ENCODE measurements at regions not wholly inside any gene's neighbourhood (a gene's known extent, or its start where the extent isn't known, plus 50 kb on each side); places are given as distances from the start of the nearest gene placed in this dataset.

GRCh38 chr13:34416971-34417380 is 525.1 kb upstream of the NBEA start:
- ChIA-PET CTCF (no interaction called here), POLR2A (ENCODE audit: unreplicated experiment) (no interaction called here)
- H3K79me2 ChIP-seq (ENCODE audit: low read depth), result no peaks in the 10 kb centered on the region
- no peaks in the 10 kb centered on the region for H4K20me1 ChIP-seq (ENCODE audit: insufficient read depth)
- H3K4me2 ChIP-seq, result no peak overlapping the region
- no peak overlapping the region for H3K4me3 ChIP-seq
- no peak for TF ChIP-seq CTCF (conservative IDR thresholded peaks at IDR 0.05)
- TF ChIP-seq EZH2 (IDR thresholded peaks at IDR 0.05; ENCODE audit: low read depth), result no peak
- H3K36me3 ChIP-seq (ENCODE audit: low read depth), result no peaks in the 10 kb centered on the region
- peaks cover 16% of the 10 kb centered on the region for H3K4me1 ChIP-seq (replicated peaks; ENCODE audit: insufficient read depth)
- intact Hi-C loops (cut with micrococcal nuclease; ENCODE audit: unreplicated experiment), result no loop called here
- H3K9me2 ChIP-seq (ENCODE audit: insufficient read depth), result no peaks in the 10 kb centered on the region
- DNase-seq, result peak in 1 of 2 experiments; percentile 37
- H3F3A ChIP-seq (ENCODE audit: insufficient read depth, low read depth), result no peaks in the 10 kb centered on the region; the same call in 1 of the 2 replicates
- no TSS peak for BruUV-seq (replicated peaks)
- H3K9me3 ChIP-seq (ENCODE audit: insufficient read depth, low read depth), result no peaks in the 10 kb centered on the region
- no peak overlapping the region for H3K27ac ChIP-seq
- no peaks in the 10 kb centered on the region for H3K27me3 ChIP-seq (ENCODE audit: insufficient read depth, low read depth)
- H2AFZ ChIP-seq, result no peak overlapping the region

- H3K9me2 ChIP-seq (ENCODE audit: insufficient read depth), result no peaks in the 10 kb centered on the region
- TF ChIP-seq CTCF (conservative IDR thresholded peaks at IDR 0.05) (no peak), EZH2 (IDR thresholded peaks at IDR 0.05; ENCODE audit: low read depth) (no peak)
- ChIA-PET POLR2A (ENCODE audit: unreplicated experiment) (no interaction called here), CTCF (no interaction called here)
- H3K27ac ChIP-seq, result no peak overlapping the region
- no peaks in the 10 kb centered on the region for H3K9me3 ChIP-seq (ENCODE audit: insufficient read depth, low read depth)
- peaks cover 9% of the 10 kb centered on the region for H3K4me1 ChIP-seq (replicated peaks; ENCODE audit: insufficient read depth)
- no peaks in the 10 kb centered on the region for H3K36me3 ChIP-seq (ENCODE audit: low read depth)
- H4K20me1 ChIP-seq (ENCODE audit: insufficient read depth), result no peaks in the 10 kb centered on the region
- no peak overlapping the region for H3K4me3 ChIP-seq
- no peak for DNase-seq
- H2AFZ ChIP-seq, result no peak overlapping the region
- no peak overlapping the region for H3K4me2 ChIP-seq
- H3K27me3 ChIP-seq (ENCODE audit: insufficient read depth, low read depth), result no peaks in the 10 kb centered on the region
- H3K79me2 ChIP-seq (ENCODE audit: low read depth), result no peaks in the 10 kb centered on the region
- H3F3A ChIP-seq (ENCODE audit: insufficient read depth, low read depth), result no peaks in the 10 kb centered on the region; the same call in 1 of the 2 replicates
- intact Hi-C loops (cut with micrococcal nuclease; ENCODE audit: unreplicated experiment), result no loop called here
- no TSS peak for BruUV-seq (replicated peaks)
Measured at GRCh38 chr13:34417896-34418295, 524.2 kb upstream of the NBEA start.

- H4K20me1 ChIP-seq (ENCODE audit: insufficient read depth), result no peaks in the 10 kb centered on the region
- CTCF ChIA-PET, result no interaction called here
Measured at GRCh38 chr13:34419025-34419424, 523.0 kb upstream of the NBEA start.

More at GRCh38 chr13:34419025-34419424, 523.0 kb upstream of the NBEA start:
- H2AFZ ChIP-seq, result no peak overlapping the region
- no peak overlapping the region for H3K4me2 ChIP-seq
- H3K4me1 ChIP-seq (replicated peaks; ENCODE audit: insufficient read depth), result no peaks in the 10 kb centered on the region
- no peak overlapping the region for H3K4me3 ChIP-seq
- intact Hi-C loops (cut with micrococcal nuclease; ENCODE audit: unreplicated experiment), result no loop called here
- H3K79me2 ChIP-seq (ENCODE audit: low read depth), result no peaks in the 10 kb centered on the region
- H3F3A ChIP-seq (ENCODE audit: insufficient read depth, low read depth), result no peaks in the 10 kb centered on the region
- TF ChIP-seq CTCF (conservative IDR thresholded peaks at IDR 0.05) (no peak), EZH2 (IDR thresholded peaks at IDR 0.05; ENCODE audit: low read depth) (no peak)
- POLR2A ChIA-PET (ENCODE audit: unreplicated experiment), result no interaction called here
- no TSS peak for BruUV-seq (replicated peaks)
- H3K9me3 ChIP-seq (ENCODE audit: insufficient read depth, low read depth), result no peaks in the 10 kb centered on the region
- no peak overlapping the region for H3K27ac ChIP-seq
- H3K36me3 ChIP-seq (ENCODE audit: low read depth), result no peaks in the 10 kb centered on the region
- DNase-seq, result no peak
- H3K27me3 ChIP-seq (ENCODE audit: insufficient read depth, low read depth), result no peaks in the 10 kb centered on the region
- no peaks in the 10 kb centered on the region for H3K9me2 ChIP-seq (ENCODE audit: insufficient read depth)
